ENCODE measurements at regions not wholly inside any gene's neighbourhood (a gene's known extent, or its start where the extent isn't known, plus 50 kb on each side); places are given as distances from the start of the nearest gene placed in this dataset.

GRCh38 chr2:238700117-238700457, 147.8 kb upstream of the TWIST2 start:
- 28% methylated on average over 5 of the region's 11 CpGs for WGBS (ENCODE audit: insufficient coverage, low coverage, low lambda C conversion rate, missing lambda C conversion rate)
- no peak overlapping the region for H3K4me3 ChIP-seq
- peaks cover 0 to 21% (median 8%) of the 10 kb centered on the region in 4 donors for H3K4me1 ChIP-seq
- no peaks in the 10 kb centered on the region for H3K36me3 ChIP-seq
- H3K27ac ChIP-seq: no peak overlapping the region
- H3K27me3 ChIP-seq: no peaks in the 10 kb centered on the region
- intact Hi-C loops (cut with DNase I): no loop called here
- H3K9me3 ChIP-seq: no peaks in the 10 kb centered on the region
- TF ChIP-seq POLR2A (IDR thresholded peaks at IDR 0.05) (no peak), CTCF (IDR thresholded peaks at IDR 0.05) (no peak)
- DNase-seq (peak in 2 of 3 donors; percentile 67 to 70), ATAC-seq (peak; percentile 50 to 76 (median 64))

- Histone ChIP-seq H3K4me3 (no peak overlapping the region), H3K27me3 (no peaks in the 10 kb centered on the region), H3K36me3 (no peaks in the 10 kb centered on the region), H3K4me1 (peaks cover 0 to 14% (median 5%) of the 10 kb centered on the region in 4 donors), H3K27ac (no peak overlapping the region), H3K9me3 (no peaks in the 10 kb centered on the region)
- TF ChIP-seq POLR2A (IDR thresholded peaks at IDR 0.05) (no peak), CTCF (IDR thresholded peaks at IDR 0.05) (no peak)
- ATAC-seq: no peak
- DNase-seq: peak in 1 of 3 donors; percentile 33
- 83% methylated on average over 3 of the region's 11 CpGs for WGBS (ENCODE audit: insufficient coverage, low coverage, low lambda C conversion rate, missing lambda C conversion rate)
- intact Hi-C loops (cut with DNase I): no loop called here
Observed at GRCh38 chr2:238700506-238701340, 147.2 kb upstream of the TWIST2 start.

- Histone ChIP-seq H3K27me3 (no peaks in the 10 kb centered on the region), H3K4me1 (peaks cover 0 to 6% (median under 1%) of the 10 kb centered on the region in 4 donors), H3K27ac (no peak overlapping the region), H3K9me3 (no peaks in the 10 kb centered on the region), H3K4me3 (no peak overlapping the region), H3K36me3 (no peaks in the 10 kb centered on the region)
- intact Hi-C loops (cut with DNase I): no loop called here
- DNase-seq (peak in 1 of 3 donors; percentile 35), ATAC-seq (no peak)
- TF ChIP-seq CTCF (IDR thresholded peaks at IDR 0.05): no peak
- TF ChIP-seq POLR2A (IDR thresholded peaks at IDR 0.05): no peak
- WGBS (ENCODE audit: insufficient coverage, low coverage, low lambda C conversion rate, missing lambda C conversion rate): 71% methylated on average over 4 of the region's 26 CpGs
Observed at GRCh38 chr2:238701341-238702206, 146.3 kb upstream of the TWIST2 start.

- WGBS (ENCODE audit: insufficient coverage, low coverage, low lambda C conversion rate, missing lambda C conversion rate): 70% methylated on average over 8 of the region's 21 CpGs
- no peak overlapping the region for H3K4me3 ChIP-seq
- no peak for ATAC-seq
- H3K27ac ChIP-seq: no peak overlapping the region
- intact Hi-C loops (cut with DNase I): no loop called here
- H3K4me1 ChIP-seq: no peaks in the 10 kb centered on the region
- peak in 1 of 3 donors; percentile 46 for DNase-seq
- H3K9me3 ChIP-seq: no peaks in the 10 kb centered on the region
- H3K27me3 ChIP-seq: no peaks in the 10 kb centered on the region
- H3K36me3 ChIP-seq: no peaks in the 10 kb centered on the region
- TF ChIP-seq CTCF (IDR thresholded peaks at IDR 0.05) (no peak), POLR2A (IDR thresholded peaks at IDR 0.05) (no peak)
Observed at GRCh38 chr2:238702276-238703052, 145.4 kb upstream of the TWIST2 start.
